ENCODE measurements at regions not wholly inside any gene's neighbourhood (a gene's known extent, or its start where the extent isn't known, plus 50 kb on each side); places are given as distances from the start of the nearest gene placed in this dataset.

GRCh38 chr2:13942111-13942510 is 690.4 kb upstream of the LRATD1 start:
- no peak for DNase-seq (ENCODE audit: insufficient read length, low spot score, missing footprints)
- no peaks in the 10 kb centered on the region for H4K20me1 ChIP-seq (ENCODE audit: insufficient read depth, low read length)
- no peaks in the 10 kb centered on the region for H3K9me3 ChIP-seq (ENCODE audit: low read depth, low read length)
- H3K36me3 ChIP-seq (ENCODE audit: insufficient read depth, low read length): no peaks in the 10 kb centered on the region
- H3K27ac ChIP-seq (ENCODE audit: low read depth, low read length): no peak overlapping the region
- H3K27me3 ChIP-seq (ENCODE audit: insufficient read depth, low read length): no peaks in the 10 kb centered on the region
- no peak overlapping the region for H3K4me3 ChIP-seq (ENCODE audit: insufficient read depth, low read length)
- no peaks in the 10 kb centered on the region for H3K4me1 ChIP-seq (ENCODE audit: insufficient read depth, low read length)
- no peak for TF ChIP-seq CTCF (IDR thresholded peaks at IDR 0.05; ENCODE audit: extremely low read depth, low read depth, low read length)
- no peak overlapping the region for H3K4me2 ChIP-seq (ENCODE audit: insufficient read depth, low read length)
- no peaks in the 10 kb centered on the region for H3K79me2 ChIP-seq (ENCODE audit: insufficient read depth, low read length)
- H2AFZ ChIP-seq (ENCODE audit: low read length): no peak overlapping the region

GRCh38 chr2:13950761-13951160 is 681.8 kb upstream of the LRATD1 start:
- TF ChIP-seq CTCF (IDR thresholded peaks at IDR 0.05; ENCODE audit: extremely low read depth, low read depth, low read length): no peak
- no peaks in the 10 kb centered on the region for H3K79me2 ChIP-seq (ENCODE audit: insufficient read depth, low read length)
- no peak overlapping the region for H2AFZ ChIP-seq (ENCODE audit: low read length)
- no peaks in the 10 kb centered on the region for H3K9me3 ChIP-seq (ENCODE audit: low read depth, low read length)
- H3K4me3 ChIP-seq (ENCODE audit: insufficient read depth, low read length): no peak overlapping the region
- no peak overlapping the region for H3K27ac ChIP-seq (ENCODE audit: low read depth, low read length)
- H3K36me3 ChIP-seq (ENCODE audit: insufficient read depth, low read length): no peaks in the 10 kb centered on the region
- no peak for DNase-seq (ENCODE audit: insufficient read length, low spot score, missing footprints)
- no peak overlapping the region for H3K4me2 ChIP-seq (ENCODE audit: insufficient read depth, low read length)
- no peaks in the 10 kb centered on the region for H4K20me1 ChIP-seq (ENCODE audit: insufficient read depth, low read length)
- no peaks in the 10 kb centered on the region for H3K27me3 ChIP-seq (ENCODE audit: insufficient read depth, low read length)
- H3K4me1 ChIP-seq (ENCODE audit: insufficient read depth, low read length): no peaks in the 10 kb centered on the region

GRCh38 chr2:13968811-13969210 is 663.7 kb upstream of the LRATD1 start:
- Histone ChIP-seq H4K20me1 (ENCODE audit: insufficient read depth, low read length) (no peaks in the 10 kb centered on the region), H3K9me3 (ENCODE audit: low read depth, low read length) (no peaks in the 10 kb centered on the region), H3K4me2 (ENCODE audit: insufficient read depth, low read length) (no peak overlapping the region), H2AFZ (ENCODE audit: low read length) (no peak overlapping the region), H3K36me3 (ENCODE audit: insufficient read depth, low read length) (no peaks in the 10 kb centered on the region), H3K4me3 (ENCODE audit: insufficient read depth, low read length) (no peak overlapping the region), H3K27ac (ENCODE audit: low read depth, low read length) (no peak overlapping the region), H3K79me2 (ENCODE audit: insufficient read depth, low read length) (no peaks in the 10 kb centered on the region), H3K4me1 (ENCODE audit: insufficient read depth, low read length) (no peaks in the 10 kb centered on the region), H3K27me3 (ENCODE audit: insufficient read depth, low read length) (no peaks in the 10 kb centered on the region)
- no peak for DNase-seq (ENCODE audit: insufficient read length, low spot score, missing footprints)
- TF ChIP-seq CTCF (IDR thresholded peaks at IDR 0.05; ENCODE audit: extremely low read depth, low read depth, low read length): no peak

- TF ChIP-seq CTCF (IDR thresholded peaks at IDR 0.05; ENCODE audit: extremely low read depth, low read depth, low read length): no peak
- Histone ChIP-seq H3K4me3 (ENCODE audit: insufficient read depth, low read length) (no peak overlapping the region), H3K27me3 (ENCODE audit: insufficient read depth, low read length) (no peaks in the 10 kb centered on the region), H3K79me2 (ENCODE audit: insufficient read depth, low read length) (no peaks in the 10 kb centered on the region), H3K9me3 (ENCODE audit: low read depth, low read length) (peaks cover 2% of the 10 kb centered on the region), H3K4me2 (ENCODE audit: insufficient read depth, low read length) (no peak overlapping the region), H2AFZ (ENCODE audit: low read length) (no peak overlapping the region), H3K27ac (ENCODE audit: low read depth, low read length) (no peak overlapping the region), H3K36me3 (ENCODE audit: insufficient read depth, low read length) (no peaks in the 10 kb centered on the region), H4K20me1 (ENCODE audit: insufficient read depth, low read length) (no peaks in the 10 kb centered on the region), H3K4me1 (ENCODE audit: insufficient read depth, low read length) (no peaks in the 10 kb centered on the region)
- no peak for DNase-seq (ENCODE audit: insufficient read length, low spot score, missing footprints)
These were observed 646.3 kb upstream of the LRATD1 start for GRCh38 chr2:13986119-13986720.
